D721Med (cell line): ENCODE measurements at regions not wholly inside any gene's neighbourhood (a gene's known extent, or its start where the extent isn't known, plus 50 kb on each side); places are given as distances from the start of the nearest gene placed in this dataset.
"Not testable (repeated sequence)": the region's sequence is repeated elsewhere in the genome, so short reads cannot be mapped to it uniquely, and the experiment has no call there.

Source experiments
- DNase-seq: peaks from one replicate; pipeline ENCODE4 v3.0.0; 2011; ENCODE audit warnings: low spot score; ENCODE audit not compliant: insufficient read length
- FAIRE-seq: peaks from 2 replicates; lab custom pipeline; 2011; peaks lifted over from hg19 to GRCh38; lab: Jason Lieb, UNC
- CTCF ChIP-seq: IDR thresholded peaks from 2 replicates; pipeline ENCODE4 v1.5.1; 2012; ENCODE audit warnings: mild to moderate bottlenecking, control low read depth; ENCODE audit not compliant: insufficient read depth; ENCODE audit errors: missing control alignments

GRCh38 chr1:143905214-143906179 is 66.3 kb downstream of the FAM72C start:
- not testable (repeated sequence) for DNase-seq, FAIRE-seq

- not testable (repeated sequence) for DNase-seq, FAIRE-seq
These were observed 67.2 kb downstream of the FAM72C start for GRCh38 chr1:143904622-143904979.

- not testable (repeated sequence) for FAIRE-seq, DNase-seq
These were observed 67.7 kb downstream of the FAM72C start for GRCh38 chr1:143903899-143904621.

- DNase-seq, FAIRE-seq: not testable (repeated sequence)
These were observed 75.4 kb downstream of the FAM72C start for GRCh38 chr1:143896377-143896776.

- peak; percentile 40 for TF ChIP-seq CTCF
- FAIRE-seq, DNase-seq: not testable (repeated sequence)
These were observed 86.7 kb downstream of the FAM72C start for GRCh38 chr1:143884932-143885574.

- FAIRE-seq, DNase-seq: not testable (repeated sequence)
- TF ChIP-seq CTCF = peak; percentile 11
These were observed 87.3 kb downstream of the FAM72C start for GRCh38 chr1:143884532-143884931.

- not testable (repeated sequence) for DNase-seq, FAIRE-seq
These were observed 91.8 kb downstream of the FAM72C start for GRCh38 chr1:143879757-143880536.

- not testable (repeated sequence) for DNase-seq, FAIRE-seq
These were observed 95.8 kb downstream of the FAM72C start for GRCh38 chr1:143875947-143876346.

- not testable (repeated sequence) for FAIRE-seq
These were observed 97.2 kb downstream of the FAM72C start for GRCh38 chr1:143874625-143875024.

GRCh38 chr1:143873650-143874049 is 98.1 kb downstream of the FAM72C start:
- not testable (repeated sequence) for FAIRE-seq

More at GRCh38 chr1:143874625-143875024, 97.2 kb downstream of the FAM72C start:
- not testable (repeated sequence) for DNase-seq

GRCh38 chr1:143870388-143870787 is 101.4 kb downstream of the FAM72C start:
- FAIRE-seq, DNase-seq: not testable (repeated sequence)

More at GRCh38 chr1:143873650-143874049, 98.1 kb downstream of the FAM72C start:
- DNase-seq = not testable (repeated sequence)

- DNase-seq, FAIRE-seq: not testable (repeated sequence)
These were observed 104.1 kb downstream of the FAM72C start for GRCh38 chr1:143867590-143868220.

GRCh38 chr1:143863901-143864520 is 107.8 kb downstream of the FAM72C start:
- DNase-seq, FAIRE-seq: not testable (repeated sequence)

GRCh38 chr1:143862722-143863121 is 109.1 kb downstream of the FAM72C start:
- DNase-seq, FAIRE-seq: not testable (repeated sequence)

- FAIRE-seq, DNase-seq: not testable (repeated sequence)
These were observed 110.5 kb downstream of the FAM72C start for GRCh38 chr1:143861306-143861705.
